ENCODE measurements at regions not wholly inside any gene's neighbourhood (a gene's known extent, or its start where the extent isn't known, plus 50 kb on each side); places are given as distances from the start of the nearest gene placed in this dataset.

GRCh38 chr10:33537066-33537465 lies 202.6 kb upstream of the NRP1 start:
- ATAC-seq (ENCODE audit: insufficient read depth, low read depth) (no peak), DNase-seq (no peak)
- Histone ChIP-seq H3K4me2 (ENCODE audit: insufficient read depth, low read length) (no peak overlapping the region), H4K20me1 (ENCODE audit: insufficient read depth, low read length) (no peaks in the 10 kb centered on the region), H3K79me2 (ENCODE audit: insufficient read depth, low read length) (no peaks in the 10 kb centered on the region), H3K4me1 (ENCODE audit: insufficient read depth, low read length) (no peaks in the 10 kb centered on the region), H3K9ac (ENCODE audit: low read depth, low read length) (no peak overlapping the region), H3K27me3 (ENCODE audit: insufficient read depth, low read length, poor library complexity) (peaks cover 14% of the 10 kb centered on the region), H3K9me3 (ENCODE audit: insufficient read depth, low read length, severe bottlenecking) (no peaks in the 10 kb centered on the region), H2AFZ (ENCODE audit: low read depth, low read length) (no peak overlapping the region), H3K27ac (ENCODE audit: low read length) (no peak overlapping the region), H3K4me3 (ENCODE audit: low read depth in 1 of 2, low read length in 2 of 2) (no peak overlapping the region), H3K36me3 (ENCODE audit: insufficient read depth, low read length) (no peaks in the 10 kb centered on the region)
- no peak for TF ChIP-seq CTCF (IDR thresholded peaks at IDR 0.05; ENCODE audit: borderline replicate concordance, extremely low read depth, low read length, poor library complexity, severe bottlenecking)

- no peaks in the 10 kb centered on the region for H3K79me2 ChIP-seq (ENCODE audit: insufficient read depth, low read length)
- no peak overlapping the region for H3K4me3 ChIP-seq (ENCODE audit: low read depth in 1 of 2, low read length in 2 of 2)
- H3K9ac ChIP-seq (ENCODE audit: low read depth, low read length) = no peak overlapping the region
- H4K20me1 ChIP-seq (ENCODE audit: insufficient read depth, low read length) = no peaks in the 10 kb centered on the region
- H2AFZ ChIP-seq (ENCODE audit: low read depth, low read length) = no peak overlapping the region
- DNase-seq = no peak
- H3K4me1 ChIP-seq (ENCODE audit: insufficient read depth, low read length) = no peaks in the 10 kb centered on the region
- H3K9me3 ChIP-seq (ENCODE audit: insufficient read depth, low read length, severe bottlenecking) = no peaks in the 10 kb centered on the region
- H3K27me3 ChIP-seq (ENCODE audit: insufficient read depth, low read length, poor library complexity) = peaks cover 11% of the 10 kb centered on the region
- no peak overlapping the region for H3K4me2 ChIP-seq (ENCODE audit: insufficient read depth, low read length)
- no peak for TF ChIP-seq EZH2 (IDR thresholded peaks at IDR 0.05; ENCODE audit: borderline replicate concordance, low read depth, low read length, severe bottlenecking)
- TF ChIP-seq CTCF (IDR thresholded peaks at IDR 0.05; ENCODE audit: borderline replicate concordance, extremely low read depth, low read length, poor library complexity, severe bottlenecking) = no peak
- no peaks in the 10 kb centered on the region for H3K36me3 ChIP-seq (ENCODE audit: insufficient read depth, low read length)
- no peak overlapping the region for H3K27ac ChIP-seq (ENCODE audit: low read length)
- ATAC-seq (ENCODE audit: insufficient read depth, low read depth) = no peak
These were observed 202.0 kb upstream of the NRP1 start for GRCh38 chr10:33536508-33536907.

GRCh38 chr10:33535866-33536265 lies 201.4 kb upstream of the NRP1 start:
- Histone ChIP-seq H3K27me3 (ENCODE audit: insufficient read depth, low read length, poor library complexity) (peaks cover 11% of the 10 kb centered on the region), H3K4me1 (ENCODE audit: insufficient read depth, low read length) (no peaks in the 10 kb centered on the region), H4K20me1 (ENCODE audit: insufficient read depth, low read length) (no peaks in the 10 kb centered on the region), H3K9me3 (ENCODE audit: insufficient read depth, low read length, severe bottlenecking) (no peaks in the 10 kb centered on the region), H3K4me2 (ENCODE audit: insufficient read depth, low read length) (no peak overlapping the region), H3K4me3 (ENCODE audit: low read depth in 1 of 2, low read length in 2 of 2) (no peak overlapping the region), H3K36me3 (ENCODE audit: insufficient read depth, low read length) (no peaks in the 10 kb centered on the region), H2AFZ (ENCODE audit: low read depth, low read length) (no peak overlapping the region), H3K9ac (ENCODE audit: low read depth, low read length) (no peak overlapping the region), H3K79me2 (ENCODE audit: insufficient read depth, low read length) (no peaks in the 10 kb centered on the region), H3K27ac (ENCODE audit: low read length) (no peak overlapping the region)
- ATAC-seq (ENCODE audit: insufficient read depth, low read depth) = no peak
- no peak for TF ChIP-seq CTCF (IDR thresholded peaks at IDR 0.05; ENCODE audit: borderline replicate concordance, extremely low read depth, low read length, poor library complexity, severe bottlenecking)
- no peak for DNase-seq

- no peak overlapping the region for H2AFZ ChIP-seq (ENCODE audit: low read depth, low read length)
- no peaks in the 10 kb centered on the region for H3K36me3 ChIP-seq (ENCODE audit: insufficient read depth, low read length)
- TF ChIP-seq EZH2 (IDR thresholded peaks at IDR 0.05; ENCODE audit: borderline replicate concordance, low read depth, low read length, severe bottlenecking) = no peak
- no peak for TF ChIP-seq CTCF (IDR thresholded peaks at IDR 0.05; ENCODE audit: borderline replicate concordance, extremely low read depth, low read length, poor library complexity, severe bottlenecking)
- ATAC-seq (ENCODE audit: insufficient read depth, low read depth) (no peak), DNase-seq (no peak)
- no peak overlapping the region for H3K27ac ChIP-seq (ENCODE audit: low read length)
- no peak overlapping the region for H3K4me3 ChIP-seq (ENCODE audit: low read depth in 1 of 2, low read length in 2 of 2)
- H3K9me3 ChIP-seq (ENCODE audit: insufficient read depth, low read length, severe bottlenecking) = no peaks in the 10 kb centered on the region
- H4K20me1 ChIP-seq (ENCODE audit: insufficient read depth, low read length) = no peaks in the 10 kb centered on the region
- H3K27me3 ChIP-seq (ENCODE audit: insufficient read depth, low read length, poor library complexity) = peaks cover 14% of the 10 kb centered on the region
- H3K9ac ChIP-seq (ENCODE audit: low read depth, low read length) = no peak overlapping the region
- no peaks in the 10 kb centered on the region for H3K4me1 ChIP-seq (ENCODE audit: insufficient read depth, low read length)
- no peak overlapping the region for H3K4me2 ChIP-seq (ENCODE audit: insufficient read depth, low read length)
- no peaks in the 10 kb centered on the region for H3K79me2 ChIP-seq (ENCODE audit: insufficient read depth, low read length)
These were observed 199.9 kb upstream of the NRP1 start for GRCh38 chr10:33534416-33534815.
